Stimulated activated CD4-positive, alpha-beta T cell treated with anti-CD3 and anti-CD28 coated beads, Interleukin-2, amount 100 ng/mL, for 24 hours (primary cell): ENCODE measurements at regions not wholly inside any gene's neighbourhood (a gene's known extent, or its start where the extent isn't known, plus 50 kb on each side); places are given as distances from the start of the nearest gene placed in this dataset.
"Not testable (repeated sequence)": the region's sequence is repeated elsewhere in the genome, so short reads cannot be mapped to it uniquely, and the experiment has no call there.

Experiments used
- DNase-seq, 2 donors: peaks; one replicate each; pipeline ENCODE4 v3.0.0-alpha.2; 2020

- no peak for DNase-seq
These were observed 194.2 kb downstream of the INHBB start for GRCh38 chr2:120539937-120540718.

GRCh38 chr2:120540719-120541552, 194.7 kb upstream of the GLI2 start:
- DNase-seq = no peak

GRCh38 chr2:120541553-120541932, 194.1 kb upstream of the GLI2 start:
- DNase-seq = no peak

- DNase-seq = no peak
These were observed 193.5 kb upstream of the GLI2 start for GRCh38 chr2:120541972-120542670.

- DNase-seq = no peak
These were observed 192.6 kb upstream of the GLI2 start for GRCh38 chr2:120542911-120543527.

GRCh38 chr2:120543899-120544298, 191.8 kb upstream of the GLI2 start:
- no peak for DNase-seq

GRCh38 chr2:120544522-120544921, 191.1 kb upstream of the GLI2 start:
- no peak for DNase-seq

- not testable (repeated sequence) for DNase-seq
These were observed 190.7 kb upstream of the GLI2 start for GRCh38 chr2:120545007-120545406.

GRCh38 chr2:120545521-120546047, 190.1 kb upstream of the GLI2 start:
- no peak for DNase-seq

GRCh38 chr2:120546048-120546864, 189.4 kb upstream of the GLI2 start:
- no peak for DNase-seq

- DNase-seq = no peak
These were observed 188.7 kb upstream of the GLI2 start for GRCh38 chr2:120546865-120547390.

- DNase-seq = no peak
These were observed 188.0 kb upstream of the GLI2 start for GRCh38 chr2:120547662-120548061.

- DNase-seq = no peak
These were observed 186.8 kb upstream of the GLI2 start for GRCh38 chr2:120548627-120549608.

- DNase-seq = no peak
These were observed 185.8 kb upstream of the GLI2 start for GRCh38 chr2:120549841-120550240.

- DNase-seq = no peak
These were observed 185.4 kb upstream of the GLI2 start for GRCh38 chr2:120550282-120550681.

GRCh38 chr2:120550893-120551446, 184.7 kb upstream of the GLI2 start:
- no peak for DNase-seq

- DNase-seq = no peak
These were observed 184.1 kb upstream of the GLI2 start for GRCh38 chr2:120551522-120551921.

- no peak for DNase-seq
These were observed 183.6 kb upstream of the GLI2 start for GRCh38 chr2:120552079-120552478.

- DNase-seq = peak in 1 of 2 donors; percentile 53
These were observed 182.7 kb upstream of the GLI2 start for GRCh38 chr2:120552800-120553481.
